Endothelial cell of umbilical vein (primary cell): ENCODE measurements at regions not wholly inside any gene's neighbourhood (a gene's known extent, or its start where the extent isn't known, plus 50 kb on each side); places are given as distances from the start of the nearest gene placed in this dataset.

Experiments used
- BruUV-seq: library from RNA; stranded (reverse); fragments of 400-500 nt; replicated peaks from 2 replicates; lab custom pipeline; 2021; lab: Mats Ljungman, UMichigan
- CTCF ChIA-PET: fragments of 300-600, 350-600 bp; sonication (Branson Sonifier 250); formaldehyde crosslinking; loops from one replicate; lab custom pipeline; 2021; ENCODE audit warnings: antibody characterized with exemption, inconsistent platforms; lab: Charles Lee
- POLR2A ChIA-PET: fragments of 300-600, 350-600 bp; sonication (Branson Sonifier 250); formaldehyde crosslinking; loops from one replicate; lab custom pipeline; 2021; ENCODE audit warnings: antibody characterized with exemption, inconsistent platforms; lab: Charles Lee
- DNase-seq: peaks from one replicate; pipeline ENCODE4 v3.0.0-alpha.2; 2011; ENCODE audit warnings: low read depth, low spot score
- FAIRE-seq: peaks from 2 replicates; lab custom pipeline; 2011; peaks lifted over from hg19 to GRCh38; lab: Jason Lieb, UNC
- H2AFZ ChIP-seq: 2 replicates; pipeline ENCODE4 v1.6.0; 2012; ENCODE audit warnings: low read depth, low read length, control low read depth, inconsistent platforms
- H3K27ac ChIP-seq: 2 replicates; pipeline ENCODE4 v1.5.1; 2011; ENCODE audit warnings: low read depth, mild to moderate bottlenecking, control low read depth, low read length, moderate library complexity; ENCODE audit not compliant: insufficient read depth
- H3K27me3 ChIP-seq, 2 experiments: 2 replicates each; pipeline versions ENCODE4 v1.6.0 to v1.6.1; 2011; ENCODE audit warnings: low read length in 2 of 2, mixed read lengths in 1 of 2; ENCODE audit not compliant: control insufficient read depth in 2 of 2, insufficient read depth in 2 of 2
- H3K36me3 ChIP-seq, 2 experiments: 2 replicates in 1 of 2; 3 replicates in 1 of 2; pipeline ENCODE4 v1.5.1; 2011; ENCODE audit warnings: low read length in 2 of 2, mild to moderate bottlenecking in 1 of 2, moderate library complexity in 1 of 2; ENCODE audit not compliant: control insufficient read depth in 2 of 2, insufficient read depth in 2 of 2; ENCODE audit errors: extremely low read depth in 1 of 2
- H3K4me1 ChIP-seq: 3 replicates; pipeline ENCODE4 v1.5.1; 2011; ENCODE audit warnings: mild to moderate bottlenecking, low read length; ENCODE audit not compliant: control insufficient read depth, insufficient read depth; ENCODE audit errors: extremely low read depth
- H3K4me2 ChIP-seq: 2 replicates; pipeline ENCODE4 v1.6.1; 2011; ENCODE audit warnings: low read length, control low read depth, mixed read lengths; ENCODE audit not compliant: insufficient read depth
- H3K4me3 ChIP-seq, 3 experiments: fragments of 200-600 bp in 1 of 3; sonication (generic), shearing (Covaris generic) in 1 of 3; replicated peaks in 1 of 3; 2 replicates each; pipeline ENCODE4 v1.5.1; 2011 to 2016; ENCODE audit warnings: control low read depth in 3 of 3, low read length in 3 of 3, mild to moderate bottlenecking in 2 of 3, inconsistent platforms in 1 of 3, low read depth in 1 of 3, moderate library complexity in 1 of 3; ENCODE audit not compliant: insufficient read depth in 1 of 3
- H3K79me2 ChIP-seq: 2 replicates; pipeline ENCODE4 v1.6.0; 2012; ENCODE audit warnings: low read length, inconsistent platforms; ENCODE audit not compliant: control insufficient read depth, insufficient read depth
- H3K9ac ChIP-seq: replicated peaks from 2 replicates; pipeline ENCODE3; 2011; ENCODE audit warnings: low read length, control low read depth; ENCODE audit not compliant: insufficient read depth; ENCODE audit errors: extremely low read depth
- H3K9me1 ChIP-seq: replicated peaks from 3 replicates; pipeline ENCODE4 v1.6.0; 2011; ENCODE audit warnings: mild to moderate bottlenecking, low read length; ENCODE audit not compliant: control insufficient read depth, insufficient read depth; ENCODE audit errors: extremely low read depth
- H3K9me3 ChIP-seq: replicated peaks from 2 replicates; pipeline ENCODE4 v1.5.1; 2012; ENCODE audit warnings: low read length, inconsistent platforms; ENCODE audit not compliant: control insufficient read depth, insufficient read depth
- H4K20me1 ChIP-seq: replicated peaks from 2 replicates; pipeline ENCODE3; 2011; ENCODE audit warnings: mild to moderate bottlenecking, low read length; ENCODE audit not compliant: control insufficient read depth, insufficient read depth; ENCODE audit errors: extremely low read depth
- EZH2 ChIP-seq: IDR thresholded peaks from 2 replicates; pipeline ENCODE4 v1.6.1; 2012; ENCODE audit warnings: borderline replicate concordance, low read depth, mild to moderate bottlenecking, moderate library complexity, low read length, inconsistent platforms; ENCODE audit not compliant: severe bottlenecking
- FOS ChIP-seq: IDR thresholded peaks from 2 replicates; pipeline ENCODE4 v1.6.1; 2011; ENCODE audit warnings: mild to moderate bottlenecking, low read length, moderate library complexity, borderline replicate concordance; ENCODE audit not compliant: insufficient read depth
- GATA2 ChIP-seq: IDR thresholded peaks from 2 replicates; pipeline ENCODE4 v1.7.0; 2011; ENCODE audit warnings: low read depth, mild to moderate bottlenecking, moderate library complexity, mixed read lengths, low read length; ENCODE audit not compliant: insufficient read length, insufficient read depth
- JUN ChIP-seq: IDR thresholded peaks from 2 replicates; pipeline ENCODE4 v1.6.1; 2011; ENCODE audit warnings: borderline replicate concordance, low read depth; ENCODE audit not compliant: insufficient read length, insufficient read depth
- MAX ChIP-seq: IDR thresholded peaks from 2 replicates; pipeline ENCODE4 v1.6.1; 2011; ENCODE audit not compliant: insufficient read depth, insufficient read length
- MYC ChIP-seq: IDR thresholded peaks from one replicate; pipeline ENCODE4 v1.6.1; 2011; ENCODE audit warnings: mild to moderate bottlenecking, low read depth, low read length
- POLR2A ChIP-seq: IDR thresholded peaks from 2 replicates; pipeline ENCODE4 v1.6.1; 2012; ENCODE audit warnings: low read depth, mild to moderate bottlenecking, control low read depth, low read length
- POLR2AphosphoS5 ChIP-seq: IDR thresholded peaks from 2 replicates; pipeline ENCODE4 v1.6.1; 2012; ENCODE audit warnings: low read depth, mild to moderate bottlenecking, control low read depth, low read length, moderate library complexity; ENCODE audit not compliant: insufficient read depth
- dilution Hi-C: fragments of 300-500 bp; cut with MboI; formaldehyde crosslinking; loops from one replicate; pipeline ENCODE4 v1.15.0; 2019; ENCODE audit warnings: low sequenced_read_pairs; ENCODE audit not compliant: extremely low pct_ligation_motif_present
- intact Hi-C: fragments of 100-400 bp; cut with micrococcal nuclease; formaldehyde crosslinking; loops from one replicate; pipeline ENCODE4 v1.10.0; 2022
- TF ChIP-seq, protein P1 (sequence below), 2 donors: IDR thresholded peaks; 1 replicate in 1 of 2; 2 replicates in 1 of 2; pipeline ENCODE4 v1.5.1; 2011; ENCODE audit warnings: low read length in 2 of 2, mild to moderate bottlenecking in 2 of 2, moderate library complexity in 2 of 2, control low read depth in 1 of 2, inconsistent platforms in 1 of 2, low read depth in 1 of 2; ENCODE audit not compliant: insufficient read depth in 1 of 2; ENCODE audit errors: extremely low read depth in 1 of 2

DNA sequence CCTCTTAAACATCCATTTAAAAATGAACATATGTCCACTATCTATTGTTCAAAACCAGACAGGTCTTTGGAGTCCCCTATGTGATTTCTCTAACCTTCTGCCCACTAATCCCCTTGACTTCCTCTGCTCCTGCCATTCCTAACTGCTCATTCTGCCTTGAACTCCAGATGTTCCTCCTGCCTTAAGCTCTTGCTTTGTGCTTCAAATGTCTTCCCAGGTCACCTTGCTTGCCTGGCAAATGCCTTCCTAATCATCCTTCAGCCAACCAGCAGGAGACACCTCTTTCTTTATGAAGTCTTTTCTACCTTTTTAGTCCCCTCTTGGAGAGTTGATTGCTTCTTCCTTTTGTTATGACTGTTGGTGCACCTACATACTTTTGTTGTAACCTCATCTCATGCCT, 1043.0 kb upstream of the CHAC2 start:
- intact Hi-C loops: no loop called here
- H3K4me1 ChIP-seq: no peaks in the 10 kb centered on the region
- no peaks in the 10 kb centered on the region for H3K9me3 ChIP-seq
- dilution Hi-C loops: no loop called here
- no peak overlapping the region for H3K9ac ChIP-seq
- H4K20me1 ChIP-seq: no peaks in the 10 kb centered on the region
- FAIRE-seq (no peak), DNase-seq (no peak)
- H3K9me1 ChIP-seq: no peaks in the 10 kb centered on the region
- no peak overlapping the region for H3K27ac ChIP-seq
- no peaks in the 10 kb centered on the region for H3K27me3 ChIP-seq
- no TSS peak for BruUV-seq
- ChIA-PET POLR2A (no interaction called here), CTCF (no interaction called here)
- no peak for TF ChIP-seq MAX
- no peak for TF ChIP-seq JUN
- TF ChIP-seq GATA2: no peak
- no peak for TF ChIP-seq POLR2A
- TF ChIP-seq MYC: no peak
- no peak for TF ChIP-seq FOS
- TF ChIP-seq, protein P1, sequence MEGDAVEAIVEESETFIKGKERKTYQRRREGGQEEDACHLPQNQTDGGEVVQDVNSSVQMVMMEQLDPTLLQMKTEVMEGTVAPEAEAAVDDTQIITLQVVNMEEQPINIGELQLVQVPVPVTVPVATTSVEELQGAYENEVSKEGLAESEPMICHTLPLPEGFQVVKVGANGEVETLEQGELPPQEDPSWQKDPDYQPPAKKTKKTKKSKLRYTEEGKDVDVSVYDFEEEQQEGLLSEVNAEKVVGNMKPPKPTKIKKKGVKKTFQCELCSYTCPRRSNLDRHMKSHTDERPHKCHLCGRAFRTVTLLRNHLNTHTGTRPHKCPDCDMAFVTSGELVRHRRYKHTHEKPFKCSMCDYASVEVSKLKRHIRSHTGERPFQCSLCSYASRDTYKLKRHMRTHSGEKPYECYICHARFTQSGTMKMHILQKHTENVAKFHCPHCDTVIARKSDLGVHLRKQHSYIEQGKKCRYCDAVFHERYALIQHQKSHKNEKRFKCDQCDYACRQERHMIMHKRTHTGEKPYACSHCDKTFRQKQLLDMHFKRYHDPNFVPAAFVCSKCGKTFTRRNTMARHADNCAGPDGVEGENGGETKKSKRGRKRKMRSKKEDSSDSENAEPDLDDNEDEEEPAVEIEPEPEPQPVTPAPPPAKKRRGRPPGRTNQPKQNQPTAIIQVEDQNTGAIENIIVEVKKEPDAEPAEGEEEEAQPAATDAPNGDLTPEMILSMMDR (IDR thresholded peaks at IDR 0.05; ENCODE audit: extremely low read depth in 1 of 2, insufficient read depth in 1 of 2, low read depth in 1 of 2, low read length in 2 of 2): no peak
- no peak for TF ChIP-seq EZH2
- TF ChIP-seq POLR2AphosphoS5: no peak
- H3K79me2 ChIP-seq: no peaks in the 10 kb centered on the region
- no peak overlapping the region for H2AFZ ChIP-seq
- H3K36me3 ChIP-seq: no peaks in the 10 kb centered on the region
- H3K4me3 ChIP-seq: no peak overlapping the region
- no peak overlapping the region for H3K4me2 ChIP-seq
